Smooth muscle cell (in vitro differentiated cells): ENCODE measurements at regions not wholly inside any gene's neighbourhood (a gene's known extent, or its start where the extent isn't known, plus 50 kb on each side); places are given as distances from the start of the nearest gene placed in this dataset.

Experiments used
- DNase-seq: peaks from one replicate; lab custom pipeline; 2025; ENCODE audit not compliant: unreplicated experiment; lab: John Stamatoyannopoulos, UW
- H2AFZ ChIP-seq: fragments of 200-600 bp; sonication (generic); 2 replicates; pipeline ENCODE4 v1.6.0; 2016; ENCODE audit warnings: antibody characterized with exemption, low read depth, mild to moderate bottlenecking
- H3F3A ChIP-seq: fragments of 200-600 bp; sonication (generic); 2 replicates; pipeline ENCODE4 v1.6.0; 2017; ENCODE audit warnings: antibody characterized with exemption, low read depth
- H3K27ac ChIP-seq: fragments of 200-600 bp; sonication (generic); 2 replicates; pipeline ENCODE4 v1.5.1; 2016; ENCODE audit warnings: low read depth, mild to moderate bottlenecking
- H3K27me3 ChIP-seq: fragments of 200-600 bp; sonication (generic); 2 replicates; pipeline ENCODE4 v1.6.1; 2016; ENCODE audit warnings: low read depth, mild to moderate bottlenecking
- H3K36me3 ChIP-seq: fragments of 200-600 bp; sonication (generic); 2 replicates; pipeline ENCODE4 v1.5.1; 2016; ENCODE audit warnings: low read depth
- H3K4me1 ChIP-seq: fragments of 200-600 bp; sonication (generic); 2 replicates; pipeline ENCODE4 v1.5.1; 2016; ENCODE audit warnings: low read depth
- H3K4me2 ChIP-seq: fragments of 200-600 bp; sonication (generic); 2 replicates; pipeline ENCODE4 v1.6.0; 2016; ENCODE audit warnings: mild to moderate bottlenecking
- H3K4me3 ChIP-seq: fragments of 200-600 bp; sonication (generic); 2 replicates; pipeline ENCODE4 v1.5.1; 2016; ENCODE audit warnings: mild to moderate bottlenecking
- H3K79me2 ChIP-seq: fragments of 200-600 bp; sonication (generic); 2 replicates; pipeline ENCODE4 v1.6.0; 2016; ENCODE audit warnings: low read depth, mild to moderate bottlenecking
- H3K9ac ChIP-seq: fragments of 200-600 bp; sonication (generic); 2 replicates; pipeline ENCODE4 v1.6.0; 2016; ENCODE audit warnings: low read depth
- H3K9me3 ChIP-seq: fragments of 200-600 bp; sonication (generic); replicated peaks from 2 replicates; pipeline ENCODE4 v1.5.1; 2016; ENCODE audit warnings: low read depth
- H4K20me1 ChIP-seq: fragments of 200-600 bp; sonication (generic); 2 replicates; pipeline ENCODE4 v1.6.0; 2016; ENCODE audit warnings: low read depth
- CTCF ChIP-seq: fragments of 200-600 bp; sonication (generic); IDR thresholded peaks from 2 replicates; pipeline ENCODE4 v1.5.1; 2017; ENCODE audit warnings: borderline replicate concordance, mild to moderate bottlenecking, antibody characterized with exemption; ENCODE audit not compliant: insufficient read depth, poor library complexity, severe bottlenecking
- WGBS: methylation state at CpG from one replicate; pipeline ENCODE4 v1.1.7; 2016; ENCODE audit warnings: low lambda C conversion rate; 5-methylcytosine and 5-hydroxymethylcytosine counted together

- no peaks in the 10 kb centered on the region for H3K9me3 ChIP-seq
- no peak for TF ChIP-seq CTCF
- no peak overlapping the region for H3K4me2 ChIP-seq
- H4K20me1 ChIP-seq: no peaks in the 10 kb centered on the region
- H3F3A ChIP-seq: no peaks in the 10 kb centered on the region
- no peaks in the 10 kb centered on the region for H3K36me3 ChIP-seq
- no peak overlapping the region for H2AFZ ChIP-seq
- H3K79me2 ChIP-seq: no peaks in the 10 kb centered on the region
- no peak for DNase-seq
- no peak overlapping the region for H3K27ac ChIP-seq
- no peak overlapping the region for H3K4me3 ChIP-seq
- H3K4me1 ChIP-seq: no peaks in the 10 kb centered on the region
- no peak overlapping the region for H3K9ac ChIP-seq
- H3K27me3 ChIP-seq: no peaks in the 10 kb centered on the region
- 78% methylated on average over 2 of the region's 2 CpGs for WGBS
These were observed 384.7 kb downstream of the ZIC1 start for GRCh38 chr3:147793841-147794240.

GRCh38 chr3:147794596-147794995 lies 385.4 kb downstream of the ZIC1 start:
- H3K79me2 ChIP-seq: no peaks in the 10 kb centered on the region
- no peak overlapping the region for H3K4me2 ChIP-seq
- 82% methylated on average over 3 of the region's 3 CpGs for WGBS
- no peaks in the 10 kb centered on the region for H3K9me3 ChIP-seq
- DNase-seq: no peak
- no peak overlapping the region for H3K27ac ChIP-seq
- H3K27me3 ChIP-seq: no peaks in the 10 kb centered on the region
- H3F3A ChIP-seq: no peaks in the 10 kb centered on the region
- no peak overlapping the region for H2AFZ ChIP-seq
- H3K9ac ChIP-seq: no peak overlapping the region
- no peak overlapping the region for H3K4me3 ChIP-seq
- no peaks in the 10 kb centered on the region for H3K36me3 ChIP-seq
- no peak for TF ChIP-seq CTCF
- H4K20me1 ChIP-seq: no peaks in the 10 kb centered on the region
- H3K4me1 ChIP-seq: no peaks in the 10 kb centered on the region

- H3K4me3 ChIP-seq: no peak overlapping the region
- H3K4me2 ChIP-seq: no peak overlapping the region
- no peaks in the 10 kb centered on the region for H4K20me1 ChIP-seq
- no peaks in the 10 kb centered on the region for H3K27me3 ChIP-seq
- no peak overlapping the region for H3K27ac ChIP-seq
- H2AFZ ChIP-seq: no peak overlapping the region
- H3K36me3 ChIP-seq: no peaks in the 10 kb centered on the region
- H3K79me2 ChIP-seq: no peaks in the 10 kb centered on the region
- H3K9ac ChIP-seq: no peak overlapping the region
- no peaks in the 10 kb centered on the region for H3F3A ChIP-seq
- no peaks in the 10 kb centered on the region for H3K4me1 ChIP-seq
- H3K9me3 ChIP-seq: no peaks in the 10 kb centered on the region
- 94% methylated on average over 1 of the region's 1 CpG for WGBS
- no peak for TF ChIP-seq CTCF
- DNase-seq: no peak
These were observed 386.3 kb downstream of the ZIC1 start for GRCh38 chr3:147795418-147795817.

GRCh38 chr3:147797095-147797494 lies 387.9 kb downstream of the ZIC1 start:
- Histone ChIP-seq H3K79me2 (no peaks in the 10 kb centered on the region), H3K27ac (no peak overlapping the region), H3K4me1 (no peaks in the 10 kb centered on the region), H3K36me3 (no peaks in the 10 kb centered on the region), H3K27me3 (no peaks in the 10 kb centered on the region), H3K4me2 (no peak overlapping the region), H3F3A (no peaks in the 10 kb centered on the region), H4K20me1 (no peaks in the 10 kb centered on the region), H2AFZ (no peak overlapping the region), H3K9me3 (no peaks in the 10 kb centered on the region), H3K4me3 (no peak overlapping the region), H3K9ac (no peak overlapping the region)
- DNase-seq: no peak
- no peak for TF ChIP-seq CTCF
